ENCODE measurements at regions not wholly inside any gene's neighbourhood (a gene's known extent, or its start where the extent isn't known, plus 50 kb on each side); places are given as distances from the start of the nearest gene placed in this dataset.

DNA sequence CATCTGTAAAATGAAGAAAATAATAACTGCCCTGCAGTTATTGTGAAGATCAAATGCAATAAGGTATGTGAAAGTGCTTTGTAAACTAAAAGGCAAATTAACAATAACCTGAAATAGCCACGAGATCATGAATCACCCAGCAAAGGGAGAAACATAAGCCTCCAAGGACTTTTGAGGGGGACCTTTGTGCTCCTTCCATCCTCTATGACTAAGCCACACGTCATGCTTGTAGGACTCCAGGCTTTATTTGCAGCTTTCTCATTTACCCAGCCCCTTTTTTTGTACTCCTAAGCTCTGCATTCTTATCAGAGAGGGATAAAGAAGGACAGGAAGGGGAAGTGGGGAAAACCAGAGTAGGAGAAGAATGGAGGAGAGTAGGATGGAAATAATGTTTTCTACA, 115.1 kb downstream of the PROX1 start:
- TF ChIP-seq ZNF747 (tag by site-specific recombination; IDR thresholded peaks at IDR 0.05), result no peak
- no peak for TF ChIP-seq HOXA7 (CRISPR knock-in tag; IDR thresholded peaks at IDR 0.05; ENCODE audit: borderline replicate concordance)
- no peak for TF ChIP-seq CTCF (tag by site-specific recombination; IDR thresholded peaks at IDR 0.05)
- no peak for TF ChIP-seq ZNF311 (tag by site-specific recombination; IDR thresholded peaks at IDR 0.05; ENCODE audit: borderline replicate concordance)
- no peak for TF ChIP-seq ZNF433 (tag by site-specific recombination; IDR thresholded peaks at IDR 0.05; ENCODE audit: low read depth)
- no peak for TF ChIP-seq ZBTB11 (tag by site-specific recombination; conservative IDR thresholded peaks at IDR 0.05; ENCODE audit: low read depth)
- TF ChIP-seq ZNF692 (tag by site-specific recombination; IDR thresholded peaks at IDR 0.05), result no peak
- no peak for TF ChIP-seq ZNF623 (tag by site-specific recombination; IDR thresholded peaks at IDR 0.05)
- no peak for TF ChIP-seq ZNF138 (tag by site-specific recombination; IDR thresholded peaks at IDR 0.05; ENCODE audit: borderline replicate concordance)
- no peak for TF ChIP-seq ZNF24 (tag by site-specific recombination; IDR thresholded peaks at IDR 0.05)

Measured in HEK293 (cell line).